Naive thymus-derived CD4-positive, alpha-beta T cell (primary cell): ENCODE measurements at regions not wholly inside any gene's neighbourhood (a gene's known extent, or its start where the extent isn't known, plus 50 kb on each side); places are given as distances from the start of the nearest gene placed in this dataset.

ENCODE experiments used
- ATAC-seq: fragments of 150-1000 bp; cut with Tn5 transposase; 2 replicates; pipeline ENCODE4 v1.10.0; 2021; ENCODE audit warnings: mild to moderate bottlenecking, moderate library complexity
- CTCF ChIA-PET: fragments of 350-600 bp; sonication (Branson Sonifier 250); formaldehyde crosslinking; loops from one replicate; lab custom pipeline; 2021; ENCODE audit warnings: antibody characterized with exemption; lab: Charles Lee
- POLR2A ChIA-PET: fragments of 350-600 bp; sonication (Branson Sonifier 250); formaldehyde crosslinking; loops from one replicate; lab custom pipeline; 2021; ENCODE audit warnings: antibody characterized with exemption, inconsistent platforms; lab: Charles Lee
- DNase-seq, 9 donors: peaks; one replicate each; pipeline versions ENCODE4 v3.0.0 to v3.0.0-alpha.2; 2020 to 2022; ENCODE audit warnings: mixed read lengths in 1 of 9
- H3K27ac ChIP-seq: one replicate; pipeline ENCODE4 v1.7.0; 2013; ENCODE audit warnings: mild to moderate bottlenecking, low read depth, low read length, moderate library complexity
- H3K27me3 ChIP-seq, 2 donors: one replicate each; pipeline ENCODE4 v1.7.0; 2013; ENCODE audit warnings: low read length in 2 of 2, mild to moderate bottlenecking in 2 of 2, moderate library complexity in 2 of 2; ENCODE audit not compliant: control insufficient read depth in 2 of 2, insufficient read depth in 2 of 2
- H3K36me3 ChIP-seq, 3 experiments: 1 replicate in 2 of 3; 2 replicates in 1 of 3; pipeline ENCODE4 v1.7.0; 2013; ENCODE audit warnings: low read length in 3 of 3, mild to moderate bottlenecking in 3 of 3, moderate library complexity in 1 of 3; ENCODE audit not compliant: insufficient read depth in 3 of 3, control insufficient read depth in 2 of 3
- H3K4me1 ChIP-seq, 2 donors: one replicate each; pipeline ENCODE4 v1.7.0; 2013; ENCODE audit warnings: low read length in 2 of 2, mild to moderate bottlenecking in 2 of 2, moderate library complexity in 1 of 2; ENCODE audit not compliant: control insufficient read depth in 2 of 2, insufficient read depth in 2 of 2
- H3K4me3 ChIP-seq: 2 replicates; pipeline ENCODE4 v1.7.0; 2013; ENCODE audit warnings: mild to moderate bottlenecking, low read length
- H3K9me3 ChIP-seq, 3 experiments: 1 replicate in 2 of 3; 2 replicates in 1 of 3; pipeline ENCODE4 v1.7.0; 2013; ENCODE audit warnings: low read length in 3 of 3; ENCODE audit not compliant: control insufficient read depth in 2 of 3
- H3K27ac Mint-ChIP-seq, 9 donors: one replicate each; pipeline ENCODE4 v1.8.0; 2020 to 2022; ENCODE audit warnings: mixed read lengths in 9 of 9, mild to moderate bottlenecking in 8 of 9, moderate library complexity in 5 of 9, inconsistent platforms in 2 of 9
- H3K27me3 Mint-ChIP-seq, 5 donors: one replicate each; pipeline ENCODE4 v1.8.0; 2021 to 2022; ENCODE audit warnings: mixed read lengths in 5 of 5, mild to moderate bottlenecking in 1 of 5
- H3K36me3 Mint-ChIP-seq, 5 donors: one replicate each; pipeline ENCODE4 v1.8.0; 2020 to 2022; ENCODE audit warnings: mixed read lengths in 5 of 5, mild to moderate bottlenecking in 3 of 5, inconsistent platforms in 1 of 5
- H3K4me1 Mint-ChIP-seq, 7 donors: one replicate each; pipeline ENCODE4 v1.8.0; 2020 to 2022; ENCODE audit warnings: mixed read lengths in 7 of 7, mild to moderate bottlenecking in 3 of 7, inconsistent platforms in 1 of 7
- H3K4me3 Mint-ChIP-seq, 10 donors: one replicate each; pipeline ENCODE4 v1.8.0; 2020 to 2022; ENCODE audit warnings: mild to moderate bottlenecking in 10 of 10, mixed read lengths in 10 of 10, moderate library complexity in 6 of 10, inconsistent platforms in 2 of 10
- H3K9me3 Mint-ChIP-seq, 11 donors: one replicate each; pipeline ENCODE4 v1.8.0; 2020 to 2022; ENCODE audit warnings: mixed read lengths in 11 of 11, mild to moderate bottlenecking in 4 of 11, inconsistent platforms in 1 of 11, moderate library complexity in 1 of 11
- intact Hi-C, 2 donors: fragments of 100-400 bp; cut with micrococcal nuclease; formaldehyde crosslinking; loops; one replicate each; pipeline ENCODE4 v1.15.1; 2023

DNA sequence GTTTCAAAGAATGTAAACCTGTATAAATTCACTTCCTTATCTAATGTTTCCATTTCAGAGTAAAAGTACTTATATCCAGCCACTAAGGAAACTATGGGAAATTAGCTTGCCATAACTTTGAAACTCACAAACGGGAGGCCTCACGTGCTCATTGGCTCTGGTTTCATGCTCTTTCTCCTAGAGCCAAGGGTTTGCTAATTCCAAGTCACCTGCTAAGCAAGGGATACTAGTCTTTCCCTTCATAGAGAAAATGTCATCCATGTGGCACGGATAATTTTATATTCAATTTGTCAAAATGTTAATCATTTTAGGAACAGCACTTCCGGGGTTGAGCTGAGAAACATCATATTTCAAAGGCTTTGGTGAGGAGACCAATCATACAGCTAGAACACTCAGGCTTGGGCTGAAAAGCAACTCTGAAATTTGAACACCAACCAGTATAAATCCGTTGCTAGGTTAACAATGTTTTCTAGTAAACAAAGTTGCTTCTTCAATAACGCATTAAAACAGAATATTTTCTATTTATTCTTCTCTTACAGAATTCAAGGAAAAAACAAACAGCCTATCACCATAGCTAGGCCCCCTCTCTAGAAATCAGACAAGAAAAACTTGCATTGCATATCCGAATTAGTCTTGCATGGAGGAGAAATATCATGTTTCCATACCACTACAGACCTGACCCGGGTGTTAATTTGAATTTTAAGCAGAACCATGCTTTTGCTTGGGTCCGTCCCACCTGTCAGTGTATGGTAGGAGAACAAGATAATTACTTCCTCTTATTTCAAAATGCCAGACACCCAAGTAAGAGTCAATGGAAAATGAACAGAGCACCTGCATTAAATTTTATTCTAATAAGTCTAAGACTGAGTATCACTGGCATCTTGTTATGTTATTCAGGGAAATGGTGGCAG lies 196.1 kb upstream of the ESRRG start:
- no peaks in the 10 kb centered on the region for H3K36me3 Mint-ChIP-seq

DNA sequence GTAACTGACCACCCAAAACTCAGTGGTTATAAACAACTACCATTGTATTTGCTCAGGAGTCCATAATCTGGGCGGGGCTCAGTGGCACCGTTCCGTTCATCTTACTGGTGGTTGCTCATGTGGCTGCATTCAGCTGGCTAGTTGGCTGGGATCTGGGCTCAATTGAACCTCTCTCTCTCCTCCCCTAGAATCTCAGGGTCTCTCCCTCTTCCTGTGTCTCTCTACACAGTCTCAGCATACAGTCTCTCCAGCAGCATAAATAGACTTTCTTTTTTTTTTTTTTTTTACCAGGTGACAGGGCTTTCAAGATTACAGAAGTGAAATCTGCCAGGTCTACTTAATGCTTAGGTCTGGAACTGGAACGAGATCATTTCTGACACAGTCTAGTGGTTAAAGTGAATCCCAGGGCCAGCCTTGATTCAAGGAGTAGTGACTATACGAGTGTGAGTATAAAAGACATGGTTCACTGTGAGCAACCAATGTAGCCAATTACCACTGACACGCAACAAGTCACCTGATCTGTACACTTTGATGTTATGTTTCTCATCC lies 193.7 kb upstream of the ESRRG start:
- Histone ChIP-seq H3K9me3 (no peaks in the 10 kb centered on the region), H3K36me3 (no peaks in the 10 kb centered on the region), H3K4me3 (no peak overlapping the region), H3K4me1 (no peaks in the 10 kb centered on the region), H3K27me3 (no peaks in the 10 kb centered on the region), H3K27ac (no peak overlapping the region)
- ChIA-PET CTCF (no interaction called here), POLR2A (no interaction called here)
- Mint-ChIP-seq H3K36me3 (no peaks in the 10 kb centered on the region), H3K4me3 (no peak overlapping the region), H3K9me3 (peaks cover 0 to 18% (median 2%) of the 10 kb centered on the region in 11 donors), H3K4me1 (no peaks in the 10 kb centered on the region), H3K27ac (no peak overlapping the region), H3K27me3 (no peaks in the 10 kb centered on the region)
- ATAC-seq: no peak
- no peak for DNase-seq
- intact Hi-C loops: no loop called here

More for the DNA sequence above, 196.1 kb upstream of the ESRRG start:
- Histone ChIP-seq H3K4me1 (no peaks in the 10 kb centered on the region), H3K4me3 (no peak overlapping the region), H3K36me3 (no peaks in the 10 kb centered on the region), H3K27ac (no peak overlapping the region), H3K27me3 (no peaks in the 10 kb centered on the region), H3K9me3 (no peaks in the 10 kb centered on the region)
- Mint-ChIP-seq H3K9me3 (peaks cover 0 to 21% (median 3%) of the 10 kb centered on the region in 11 donors), H3K4me1 (no peaks in the 10 kb centered on the region), H3K27me3 (no peaks in the 10 kb centered on the region), H3K27ac (no peak overlapping the region), H3K4me3 (no peak overlapping the region)
- intact Hi-C loops: no loop called here
- ATAC-seq (no peak), DNase-seq (no peak)
- CTCF ChIA-PET: no interaction called here
- POLR2A ChIA-PET: no interaction called here

DNA sequence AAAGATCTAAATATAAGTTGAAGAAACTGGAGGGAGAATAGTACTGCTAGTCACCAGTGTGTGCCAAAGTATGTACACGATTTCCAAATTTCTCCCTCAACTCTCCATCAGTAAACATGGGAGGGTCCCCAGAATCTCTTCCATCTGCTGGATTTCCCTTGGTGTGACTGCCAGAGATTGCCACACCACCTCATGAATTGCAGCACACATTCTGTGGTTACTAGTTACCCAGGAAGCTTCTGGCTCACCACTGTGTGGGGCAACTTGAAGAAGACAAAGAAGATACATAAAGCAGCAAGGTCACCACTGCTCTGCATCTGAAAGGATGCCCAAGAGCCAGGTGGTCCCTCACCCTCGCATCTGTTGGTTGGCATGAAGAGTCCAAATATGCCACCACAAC lies 191.7 kb upstream of the ESRRG start:
- DNase-seq (no peak), ATAC-seq (no peak)
- H3K36me3 ChIP-seq: no peaks in the 10 kb centered on the region
- H3K27ac Mint-ChIP-seq: no peak overlapping the region
- peaks cover 0 to 23% (median 4%) of the 10 kb centered on the region in 11 donors for H3K9me3 Mint-ChIP-seq
- no peaks in the 10 kb centered on the region for H3K36me3 Mint-ChIP-seq
- H3K4me3 Mint-ChIP-seq: no peak overlapping the region
- POLR2A ChIA-PET: no interaction called here
- intact Hi-C loops: no loop called here
- no peaks in the 10 kb centered on the region for H3K9me3 ChIP-seq
- H3K27me3 Mint-ChIP-seq: no peaks in the 10 kb centered on the region
- H3K27ac ChIP-seq: no peak overlapping the region
- H3K4me3 ChIP-seq: no peak overlapping the region
- no peaks in the 10 kb centered on the region for H3K27me3 ChIP-seq
- CTCF ChIA-PET: no interaction called here
- H3K4me1 Mint-ChIP-seq: no peaks in the 10 kb centered on the region
- H3K4me1 ChIP-seq: no peaks in the 10 kb centered on the region

DNA sequence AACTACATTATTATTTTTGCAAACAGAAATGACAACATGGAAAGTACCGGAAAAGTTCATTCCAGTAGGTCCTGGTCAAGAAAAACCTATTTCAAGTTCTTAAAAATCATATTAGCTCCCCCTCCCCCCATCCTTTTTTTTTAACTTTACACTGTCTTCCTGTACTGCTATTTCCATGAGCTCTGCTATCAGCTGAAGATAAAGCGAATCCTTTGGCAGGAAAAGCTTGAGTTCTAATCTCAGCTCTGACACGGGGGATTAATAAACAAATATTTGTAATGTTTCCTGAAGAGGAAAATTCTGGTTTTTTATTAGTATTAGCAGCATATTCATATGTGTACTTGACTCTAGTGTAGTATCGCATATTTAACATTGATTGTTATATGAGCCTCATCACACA lies 190.7 kb upstream of the ESRRG start:
- no peak overlapping the region for H3K4me3 ChIP-seq
- no peak overlapping the region for H3K27ac ChIP-seq
- ATAC-seq (no peak), DNase-seq (no peak)
- no peaks in the 10 kb centered on the region for H3K27me3 ChIP-seq
- H3K4me3 Mint-ChIP-seq: no peak overlapping the region
- no peaks in the 10 kb centered on the region for H3K36me3 ChIP-seq
- no peaks in the 10 kb centered on the region for H3K9me3 ChIP-seq
- ChIA-PET CTCF (no interaction called here), POLR2A (no interaction called here)
- intact Hi-C loops: no loop called here
- H3K9me3 Mint-ChIP-seq: peaks cover 0 to 23% (median 4%) of the 10 kb centered on the region in 11 donors
- H3K4me1 Mint-ChIP-seq: no peaks in the 10 kb centered on the region
- no peaks in the 10 kb centered on the region for H3K27me3 Mint-ChIP-seq
- H3K36me3 Mint-ChIP-seq: no peaks in the 10 kb centered on the region
- H3K27ac Mint-ChIP-seq: no peak overlapping the region
- H3K4me1 ChIP-seq: no peaks in the 10 kb centered on the region

DNA sequence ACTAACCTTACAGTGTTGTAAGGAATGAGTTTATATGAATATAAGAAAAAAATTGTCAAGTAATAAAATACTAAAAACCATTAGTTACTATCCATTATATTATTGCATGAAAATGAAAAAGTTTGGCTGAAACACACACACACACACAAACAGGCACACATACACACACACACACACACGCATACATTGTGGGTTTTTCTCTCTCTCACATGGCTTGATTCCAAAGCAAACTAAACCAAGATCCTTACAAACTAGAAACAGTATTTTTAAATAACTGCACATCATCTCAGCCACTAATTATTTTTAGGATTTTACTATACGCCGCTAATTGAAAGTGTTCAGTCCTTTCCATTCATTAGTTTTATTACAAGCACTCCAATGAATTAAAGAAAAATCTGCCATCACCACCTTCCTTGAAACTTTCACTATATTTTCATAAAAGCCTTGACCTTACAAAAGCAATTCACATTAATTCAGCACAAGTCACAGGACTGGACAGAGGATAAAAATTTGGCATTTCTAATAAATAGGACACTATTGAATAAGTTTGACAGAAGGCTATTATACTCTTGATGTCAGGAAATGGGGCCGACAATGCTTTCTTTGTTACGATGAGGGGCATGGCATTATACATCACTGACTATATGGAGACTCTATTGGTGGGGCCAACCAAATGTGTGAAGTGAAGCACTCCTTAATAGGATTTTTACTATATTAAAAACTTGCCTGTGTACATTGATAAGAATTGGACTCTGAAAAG lies 187.0 kb upstream of the ESRRG start:
- Histone ChIP-seq H3K4me1 (no peaks in the 10 kb centered on the region), H3K4me3 (no peak overlapping the region), H3K27me3 (no peaks in the 10 kb centered on the region), H3K9me3 (no peaks in the 10 kb centered on the region), H3K36me3 (no peaks in the 10 kb centered on the region), H3K27ac (no peak overlapping the region)
- DNase-seq (no peak), ATAC-seq (no peak)
- peaks cover 0 to 11% (median 2%) of the 10 kb centered on the region in 11 donors for H3K9me3 Mint-ChIP-seq
- H3K27me3 Mint-ChIP-seq: no peaks in the 10 kb centered on the region
- intact Hi-C loops: no loop called here
- H3K4me1 Mint-ChIP-seq: no peaks in the 10 kb centered on the region
- H3K27ac Mint-ChIP-seq: no peak overlapping the region
- no peak overlapping the region for H3K4me3 Mint-ChIP-seq
- no peaks in the 10 kb centered on the region for H3K36me3 Mint-ChIP-seq
- ChIA-PET CTCF (no interaction called here), POLR2A (no interaction called here)

DNA sequence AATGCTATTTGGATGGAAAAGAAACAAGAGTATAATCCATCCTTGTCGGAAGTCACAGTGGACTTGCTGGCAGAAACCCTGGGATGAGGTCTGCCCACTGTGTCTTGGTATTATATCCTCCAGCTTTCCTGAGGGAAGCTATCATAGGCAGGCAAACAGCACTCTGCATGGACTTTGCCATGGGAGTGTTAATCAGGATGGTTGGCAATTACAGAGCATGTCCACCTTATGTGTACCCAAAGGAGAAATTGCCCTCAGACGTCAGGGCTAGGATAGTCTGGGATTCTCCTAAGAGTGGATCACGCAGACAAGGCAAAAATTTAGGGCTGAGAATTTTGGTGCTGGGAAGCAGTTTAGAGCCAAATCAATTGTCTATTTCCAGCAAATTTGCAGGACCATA lies 184.9 kb upstream of the ESRRG start:
- intact Hi-C loops: no loop called here
- ATAC-seq: no peak
- Mint-ChIP-seq H3K9me3 (peaks cover 0 to 13% (median 2%) of the 10 kb centered on the region in 11 donors), H3K36me3 (no peaks in the 10 kb centered on the region), H3K27ac (no peak overlapping the region), H3K4me1 (no peaks in the 10 kb centered on the region), H3K4me3 (no peak overlapping the region), H3K27me3 (no peaks in the 10 kb centered on the region)
- H3K27ac ChIP-seq: no peak overlapping the region
- DNase-seq: no peak
- no peaks in the 10 kb centered on the region for H3K36me3 ChIP-seq
- no peak overlapping the region for H3K4me3 ChIP-seq
- H3K4me1 ChIP-seq: no peaks in the 10 kb centered on the region
- H3K27me3 ChIP-seq: no peaks in the 10 kb centered on the region
- CTCF ChIA-PET: no interaction called here
- no peaks in the 10 kb centered on the region for H3K9me3 ChIP-seq
- POLR2A ChIA-PET: no interaction called here
